GM12878 (cell line): ENCODE measurements at regions not wholly inside any gene's neighbourhood (a gene's known extent, or its start where the extent isn't known, plus 50 kb on each side); places are given as distances from the start of the nearest gene placed in this dataset.

Experiments
- ATAC-seq: fragments of 200-7000 bp; cut with Tn5 transposase; 3 replicates; pipeline ENCODE4 v1.9.1; 2020; ENCODE audit warnings: mild to moderate bottlenecking, moderate library complexity
- BruUV-seq: library from RNA; stranded (reverse); fragments of 400-500 nt; replicated peaks from 2 replicates; lab custom pipeline; 2021; lab: Mats Ljungman, UMichigan
- CTCF ChIA-PET: fragments of 300-600 bp; sonication (Branson Sonifier 250); formaldehyde crosslinking; extraction: SDS; loops from one replicate; lab custom pipeline; 2021; ENCODE audit warnings: inconsistent platforms; lab: Yijun Ruan, JAX
- POLR2A ChIA-PET: fragments of 350-600 bp; formaldehyde crosslinking; extraction: SDS; loops from one replicate; lab custom pipeline; 2021; ENCODE audit warnings: inconsistent platforms; lab: Charles Lee
- RAD21 ChIA-PET: fragments of 300-600 bp; sonication (Branson Sonifier 250); formaldehyde crosslinking; loops from one replicate; lab custom pipeline; 2023; ENCODE audit warnings: antibody characterized with exemption; ENCODE audit not compliant: unreplicated experiment; lab: Charles Lee
- SMC1A ChIA-PET: fragments of 300-600 bp; sonication (Branson Sonifier 250); formaldehyde crosslinking; loops from one replicate; lab custom pipeline; 2023; ENCODE audit not compliant: unreplicated experiment, uncharacterized antibody; lab: Charles Lee
- DNase-seq: peaks from one replicate; pipeline ENCODE4 v3.0.0-alpha.2; 2011; ENCODE audit warnings: low read depth, low spot score
- FAIRE-seq: peaks from 3 replicates; lab custom pipeline; 2011; peaks lifted over from hg19 to GRCh38; lab: Jason Lieb, UNC
- H2AFZ ChIP-seq: 2 replicates; pipeline ENCODE4 v1.6.0; 2011; ENCODE audit warnings: low read depth, low read length, control low read depth; ENCODE audit not compliant: control insufficient read depth
- H3K27ac ChIP-seq: 2 replicates; pipeline ENCODE4 v1.5.1; 2011; ENCODE audit warnings: control low read depth; ENCODE audit not compliant: control insufficient read depth, insufficient read depth
- H3K27me3 ChIP-seq, 2 experiments: replicated peaks in 1 of 2; 2 replicates each; pipeline versions ENCODE4 v1.6.0 to v1.6.1; 2011; ENCODE audit warnings: low read length in 1 of 2; ENCODE audit not compliant: control insufficient read depth in 2 of 2, insufficient read depth in 2 of 2
- H3K36me3 ChIP-seq, 2 experiments: 2 replicates each; pipeline ENCODE4 v1.5.1; 2011; ENCODE audit warnings: low read length in 1 of 2; ENCODE audit not compliant: control insufficient read depth in 2 of 2, insufficient read depth in 2 of 2
- H3K4me1 ChIP-seq: 2 replicates; pipeline ENCODE4 v1.6.1; 2011; ENCODE audit warnings: mild to moderate bottlenecking, low read length, moderate library complexity, mixed read lengths; ENCODE audit not compliant: control insufficient read depth, insufficient read depth
- H3K4me2 ChIP-seq: 2 replicates; pipeline ENCODE4 v1.6.0; 2011; ENCODE audit warnings: control low read depth; ENCODE audit not compliant: control insufficient read depth, insufficient read depth
- H3K4me3 ChIP-seq: fragments of 200-600 bp; sonication (generic); 2 replicates; pipeline ENCODE4 v1.5.1; 2016
- H3K79me2 ChIP-seq: 2 replicates; pipeline ENCODE4 v1.6.0; 2011; ENCODE audit warnings: low read length; ENCODE audit not compliant: control insufficient read depth, insufficient read depth
- H3K9ac ChIP-seq: 2 replicates; pipeline ENCODE4 v1.8.0; 2011; ENCODE audit warnings: low read length, control low read depth, mixed read lengths; ENCODE audit not compliant: control insufficient read depth, insufficient read depth
- H3K9me3 ChIP-seq: replicated peaks from 3 replicates; pipeline ENCODE4 v1.5.1; 2011; ENCODE audit warnings: mild to moderate bottlenecking, low read length; ENCODE audit not compliant: control insufficient read depth, insufficient read depth
- H4K20me1 ChIP-seq: 2 replicates; pipeline ENCODE4 v1.6.0; 2011; ENCODE audit not compliant: control insufficient read depth, insufficient read depth
- ASH2L ChIP-seq: fragments of 300-600, 200-600 bp; sonication (generic); IDR thresholded peaks from 2 replicates; pipeline ENCODE4 v1.6.1; 2017; ENCODE audit warnings: low read depth, mild to moderate bottlenecking, borderline replicate concordance
- EP300 ChIP-seq, 2 experiments: fragments of 150-350 bp in 1 of 2; IDR thresholded peaks; 2 replicates each; pipeline ENCODE4 v1.6.1; 2011 to 2012; ENCODE audit warnings: low read depth in 2 of 2, low read length in 2 of 2, borderline replicate concordance in 1 of 2, improper control_type of control experiment in 1 of 2, inconsistent platforms in 1 of 2; ENCODE audit not compliant: control insufficient read depth in 1 of 2
- KAT2A ChIP-seq: conservative IDR thresholded peaks from 2 replicates; pipeline ENCODE4 v1.6.1; 2011; ENCODE audit warnings: low read depth, low read length; ENCODE audit not compliant: control insufficient read depth
- POLR2AphosphoS5 ChIP-seq: IDR thresholded peaks from 2 replicates; pipeline ENCODE4 v1.6.1; 2011; ENCODE audit warnings: mild to moderate bottlenecking, low read length, inconsistent platforms
- RELA ChIP-seq: fragments of 450-650 bp; IDR thresholded peaks from 2 replicates; pipeline ENCODE4 v1.8.0; 2014; ENCODE audit warnings: borderline replicate concordance; ENCODE audit not compliant: partially characterized antibody
- RFX5 ChIP-seq: IDR thresholded peaks from 2 replicates; pipeline ENCODE4 v1.6.1; 2011; ENCODE audit warnings: low read depth, low read length, improper control_type of control experiment
- SMC3 ChIP-seq: IDR thresholded peaks from 2 replicates; pipeline ENCODE4 v1.6.1; 2011; ENCODE audit warnings: low read length, improper control_type of control experiment, borderline replicate concordance
- WGBS: methylation state at CpG from one replicate; pipeline ENCODE4 v1.1.6; 2016; ENCODE audit warnings: low lambda C conversion rate; ENCODE audit not compliant: insufficient replicate concordance, insufficient coverage; ENCODE audit errors: missing lambda C conversion rate; 5-methylcytosine and 5-hydroxymethylcytosine counted together
- in situ Hi-C: fragments of 300-500 bp; cut with MboI; formaldehyde crosslinking; loops from 9 replicates; pipeline ENCODE4 v1.14.3; 2018; ENCODE audit warnings: mixed read lengths
- intact Hi-C: fragments of 100-400 bp; cut with micrococcal nuclease; formaldehyde crosslinking; loops from one replicate; pipeline ENCODE4 v1.14.2; 2022; ENCODE audit not compliant: unreplicated experiment
- TF ChIP-seq, protein P1 (sequence below): fragments of 450-650 bp; IDR thresholded peaks from 2 replicates; pipeline ENCODE4 v1.6.1; 2016; ENCODE audit warnings: mild to moderate bottlenecking
- TF ChIP-seq, protein P2 (sequence below): fragments of 450-650 bp; formaldehyde crosslinking; IDR thresholded peaks from 2 replicates; pipeline ENCODE4 v1.5.0; 2022; ENCODE audit warnings: mild to moderate bottlenecking, missing genetic modification characterization

DNA sequence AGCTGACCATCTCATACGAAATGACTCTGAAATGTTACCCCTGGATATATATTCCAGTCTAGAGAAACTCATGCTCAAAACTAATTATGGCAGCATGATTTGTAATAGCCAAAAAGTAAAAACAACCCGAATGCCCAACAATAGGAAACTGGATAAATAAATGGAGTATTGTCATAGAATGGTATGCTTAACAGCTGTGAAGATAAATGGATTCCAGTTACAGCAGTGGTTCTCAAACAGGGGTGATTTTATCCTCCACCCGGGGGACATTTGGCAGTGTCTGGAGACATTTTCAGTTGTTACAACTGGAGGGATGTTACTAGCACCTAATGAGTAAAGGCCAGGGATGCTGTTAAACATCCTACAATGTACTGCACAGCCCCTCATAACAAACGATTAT, 52.3 kb upstream of the PIAS1 start:
- Histone ChIP-seq H3K36me3 (no peaks in the 10 kb centered on the region), H3K4me2 (no peak overlapping the region), H3K4me3 (no peak overlapping the region), H3K9ac (no peak overlapping the region), H4K20me1 (no peaks in the 10 kb centered on the region), H3K4me1 (no peaks in the 10 kb centered on the region), H3K27ac (no peak overlapping the region), H2AFZ (no peak overlapping the region), H3K27me3 (no peaks in the 10 kb centered on the region), H3K79me2 (no peaks in the 10 kb centered on the region), H3K9me3 (no peaks in the 10 kb centered on the region; the same call in 2 of the 3 replicates)
- no peak for TF ChIP-seq ASH2L
- no peak for TF ChIP-seq SMC3
- TF ChIP-seq EP300 (IDR thresholded peaks at IDR 0.05; ENCODE audit: borderline replicate concordance in 1 of 2, control insufficient read depth in 1 of 2, low read depth in 2 of 2, low read length in 2 of 2) = no peak
- TF ChIP-seq, protein P1, sequence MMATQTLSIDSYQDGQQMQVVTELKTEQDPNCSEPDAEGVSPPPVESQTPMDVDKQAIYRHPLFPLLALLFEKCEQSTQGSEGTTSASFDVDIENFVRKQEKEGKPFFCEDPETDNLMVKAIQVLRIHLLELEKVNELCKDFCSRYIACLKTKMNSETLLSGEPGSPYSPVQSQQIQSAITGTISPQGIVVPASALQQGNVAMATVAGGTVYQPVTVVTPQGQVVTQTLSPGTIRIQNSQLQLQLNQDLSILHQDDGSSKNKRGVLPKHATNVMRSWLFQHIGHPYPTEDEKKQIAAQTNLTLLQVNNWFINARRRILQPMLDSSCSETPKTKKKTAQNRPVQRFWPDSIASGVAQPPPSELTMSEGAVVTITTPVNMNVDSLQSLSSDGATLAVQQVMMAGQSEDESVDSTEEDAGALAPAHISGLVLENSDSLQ = no peak
- no peak for TF ChIP-seq RFX5
- TF ChIP-seq RELA = no peak
- TF ChIP-seq, protein P2, sequence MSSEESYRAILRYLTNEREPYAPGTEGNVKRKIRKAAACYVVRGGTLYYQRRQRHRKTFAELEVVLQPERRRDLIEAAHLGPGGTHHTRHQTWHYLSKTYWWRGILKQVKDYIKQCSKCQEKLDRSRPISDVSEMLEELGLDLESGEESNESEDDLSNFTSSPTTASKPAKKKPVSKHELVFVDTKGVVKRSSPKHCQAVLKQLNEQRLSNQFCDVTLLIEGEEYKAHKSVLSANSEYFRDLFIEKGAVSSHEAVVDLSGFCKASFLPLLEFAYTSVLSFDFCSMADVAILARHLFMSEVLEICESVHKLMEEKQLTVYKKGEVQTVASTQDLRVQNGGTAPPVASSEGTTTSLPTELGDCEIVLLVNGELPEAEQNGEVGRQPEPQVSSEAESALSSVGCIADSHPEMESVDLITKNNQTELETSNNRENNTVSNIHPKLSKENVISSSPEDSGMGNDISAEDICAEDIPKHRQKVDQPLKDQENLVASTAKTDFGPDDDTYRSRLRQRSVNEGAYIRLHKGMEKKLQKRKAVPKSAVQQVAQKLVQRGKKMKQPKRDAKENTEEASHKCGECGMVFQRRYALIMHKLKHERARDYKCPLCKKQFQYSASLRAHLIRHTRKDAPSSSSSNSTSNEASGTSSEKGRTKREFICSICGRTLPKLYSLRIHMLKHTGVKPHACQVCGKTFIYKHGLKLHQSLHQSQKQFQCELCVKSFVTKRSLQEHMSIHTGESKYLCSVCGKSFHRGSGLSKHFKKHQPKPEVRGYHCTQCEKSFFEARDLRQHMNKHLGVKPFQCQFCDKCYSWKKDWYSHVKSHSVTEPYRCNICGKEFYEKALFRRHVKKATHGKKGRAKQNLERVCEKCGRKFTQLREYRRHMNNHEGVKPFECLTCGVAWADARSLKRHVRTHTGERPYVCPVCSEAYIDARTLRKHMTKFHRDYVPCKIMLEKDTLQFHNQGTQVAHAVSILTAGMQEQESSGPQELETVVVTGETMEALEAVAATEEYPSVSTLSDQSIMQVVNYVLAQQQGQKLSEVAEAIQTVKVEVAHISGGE (CRISPR knock-in tag) = no peak
- TF ChIP-seq POLR2AphosphoS5 = no peak
- TF ChIP-seq KAT2A = no peak
- ChIA-PET RAD21 (no interaction called here), POLR2A (no interaction called here), SMC1A (interaction anchor here (0.8 to 1.0 kb wide), 2 partner anchors 24 to 29 kb away, joined by 4 read pairs; no protein-coding TSS in a partner anchor), CTCF (interaction anchor here (1.0 kb wide), 1 partner anchor 24 kb away, joined by 3 read pairs; no protein-coding TSS in a partner anchor)
- intact Hi-C loops = no loop called here
- BruUV-seq = no TSS peak
- ATAC-seq (no peak), FAIRE-seq (no peak), DNase-seq (no peak)
- in situ Hi-C loops = no loop called here
- 46% methylated on average over 4 of the region's 4 CpGs for WGBS
